RWPE2 (cell line): ENCODE measurements at regions not wholly inside any gene's neighbourhood (a gene's known extent, or its start where the extent isn't known, plus 50 kb on each side); places are given as distances from the start of the nearest gene placed in this dataset.

Experiments
- ATAC-seq: fragments of 200-7000 bp; cut with Tn5 transposase; 3 replicates; pipeline ENCODE4 v1.9.1; 2021; ENCODE audit warnings: low read depth
- DNase-seq: peaks from one replicate; pipeline ENCODE4 v3.0.0-alpha.2; 2020; ENCODE audit warnings: low spot score
- H3K27ac ChIP-seq: fragments of 450-650 bp; 2 replicates; pipeline ENCODE4 v1.5.1; 2017; ENCODE audit warnings: mild to moderate bottlenecking; ENCODE audit not compliant: poor library complexity, severe bottlenecking
- H3K27me3 ChIP-seq: fragments of 250-450 bp; sonication (Bioruptor Pico); 2 replicates; pipeline ENCODE4 v1.5.1; 2021; ENCODE audit warnings: mild to moderate bottlenecking, moderate library complexity; ENCODE audit not compliant: insufficient read depth, poor library complexity, severe bottlenecking
- H3K36me3 ChIP-seq: fragments of 250-450 bp; sonication (Bioruptor Pico); 2 replicates; pipeline ENCODE4 v1.5.1; 2020; ENCODE audit warnings: low read depth, mild to moderate bottlenecking, moderate library complexity
- H3K4me1 ChIP-seq: fragments of 250-450 bp; sonication (Bioruptor Pico); 2 replicates; pipeline ENCODE4 v1.5.1; 2021; ENCODE audit warnings: mild to moderate bottlenecking, moderate library complexity; ENCODE audit not compliant: insufficient read depth, poor library complexity, severe bottlenecking
- H3K4me3 ChIP-seq: fragments of 250-450 bp; sonication (Bioruptor Pico); 2 replicates; pipeline ENCODE4 v1.5.1; 2021; ENCODE audit warnings: mild to moderate bottlenecking, moderate library complexity; ENCODE audit not compliant: severe bottlenecking
- H3K9me3 ChIP-seq: fragments of 250-450 bp; sonication (Bioruptor Pico); 2 replicates; pipeline ENCODE4 v1.5.1; 2021; ENCODE audit warnings: mild to moderate bottlenecking, moderate library complexity; ENCODE audit not compliant: severe bottlenecking
- TF ChIP-seq, protein P1 (sequence below): fragments of 450-650 bp; IDR thresholded peaks from one replicate; pipeline ENCODE4 v1.5.1; 2017; ENCODE audit warnings: mild to moderate bottlenecking, moderate library complexity; ENCODE audit not compliant: poor library complexity, severe bottlenecking

- DNase-seq (no peak), ATAC-seq (no peak)
- H3K27ac ChIP-seq, result no peak overlapping the region
- H3K9me3 ChIP-seq, result no peaks in the 10 kb centered on the region
- TF ChIP-seq, protein P1, sequence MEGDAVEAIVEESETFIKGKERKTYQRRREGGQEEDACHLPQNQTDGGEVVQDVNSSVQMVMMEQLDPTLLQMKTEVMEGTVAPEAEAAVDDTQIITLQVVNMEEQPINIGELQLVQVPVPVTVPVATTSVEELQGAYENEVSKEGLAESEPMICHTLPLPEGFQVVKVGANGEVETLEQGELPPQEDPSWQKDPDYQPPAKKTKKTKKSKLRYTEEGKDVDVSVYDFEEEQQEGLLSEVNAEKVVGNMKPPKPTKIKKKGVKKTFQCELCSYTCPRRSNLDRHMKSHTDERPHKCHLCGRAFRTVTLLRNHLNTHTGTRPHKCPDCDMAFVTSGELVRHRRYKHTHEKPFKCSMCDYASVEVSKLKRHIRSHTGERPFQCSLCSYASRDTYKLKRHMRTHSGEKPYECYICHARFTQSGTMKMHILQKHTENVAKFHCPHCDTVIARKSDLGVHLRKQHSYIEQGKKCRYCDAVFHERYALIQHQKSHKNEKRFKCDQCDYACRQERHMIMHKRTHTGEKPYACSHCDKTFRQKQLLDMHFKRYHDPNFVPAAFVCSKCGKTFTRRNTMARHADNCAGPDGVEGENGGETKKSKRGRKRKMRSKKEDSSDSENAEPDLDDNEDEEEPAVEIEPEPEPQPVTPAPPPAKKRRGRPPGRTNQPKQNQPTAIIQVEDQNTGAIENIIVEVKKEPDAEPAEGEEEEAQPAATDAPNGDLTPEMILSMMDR, result no peak
- H3K4me1 ChIP-seq, result no peaks in the 10 kb centered on the region
- no peaks in the 10 kb centered on the region for H3K27me3 ChIP-seq
- no peak overlapping the region for H3K4me3 ChIP-seq
- no peaks in the 10 kb centered on the region for H3K36me3 ChIP-seq
These were observed 69.5 kb downstream of the RTL9 start for GRCh38 chrX:110428144-110428543.

DNA sequence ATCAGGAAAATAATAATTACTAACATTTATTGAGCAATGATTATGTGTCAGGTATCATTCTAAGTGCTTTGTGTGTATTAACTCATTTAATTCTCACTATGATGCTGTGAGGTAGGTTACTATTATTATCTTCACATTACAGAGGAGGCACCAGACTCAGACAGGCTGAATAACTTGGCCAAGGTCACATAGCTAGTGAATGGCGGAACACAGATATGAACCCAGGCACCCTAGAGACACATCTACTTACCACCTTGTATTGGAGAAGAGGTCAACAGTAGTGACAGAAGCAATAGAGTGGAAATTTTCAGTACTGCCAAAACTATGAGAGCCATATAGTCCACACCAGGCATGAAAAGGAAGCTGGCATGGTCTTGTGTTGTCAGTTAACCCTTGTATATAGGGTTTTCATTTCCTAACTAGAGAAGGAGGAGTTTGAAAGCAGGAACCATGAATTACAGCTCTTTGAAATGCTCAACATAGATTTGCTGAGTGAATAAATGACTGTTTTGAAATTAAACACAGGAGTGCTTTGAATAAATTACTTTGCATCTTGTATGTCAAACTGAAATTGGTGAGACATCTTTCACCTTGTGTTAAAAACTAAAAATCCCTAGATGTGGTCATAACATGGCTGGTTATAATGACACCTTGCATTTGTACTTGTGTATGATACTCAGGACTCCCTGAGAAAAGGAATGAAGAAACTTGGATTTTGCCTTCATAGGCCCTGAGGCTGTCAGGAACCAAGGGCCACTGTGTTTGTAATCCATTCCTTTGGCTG is 71.8 kb downstream of the RTL9 start:
- H3K36me3 ChIP-seq, result no peaks in the 10 kb centered on the region
- ATAC-seq (no peak), DNase-seq (no peak)
- H3K27ac ChIP-seq, result no peak overlapping the region
- no peak overlapping the region for H3K4me3 ChIP-seq
- no peaks in the 10 kb centered on the region for H3K27me3 ChIP-seq
- no peaks in the 10 kb centered on the region for H3K9me3 ChIP-seq
- no peaks in the 10 kb centered on the region for H3K4me1 ChIP-seq
- TF ChIP-seq, protein P1, result no peak

DNA sequence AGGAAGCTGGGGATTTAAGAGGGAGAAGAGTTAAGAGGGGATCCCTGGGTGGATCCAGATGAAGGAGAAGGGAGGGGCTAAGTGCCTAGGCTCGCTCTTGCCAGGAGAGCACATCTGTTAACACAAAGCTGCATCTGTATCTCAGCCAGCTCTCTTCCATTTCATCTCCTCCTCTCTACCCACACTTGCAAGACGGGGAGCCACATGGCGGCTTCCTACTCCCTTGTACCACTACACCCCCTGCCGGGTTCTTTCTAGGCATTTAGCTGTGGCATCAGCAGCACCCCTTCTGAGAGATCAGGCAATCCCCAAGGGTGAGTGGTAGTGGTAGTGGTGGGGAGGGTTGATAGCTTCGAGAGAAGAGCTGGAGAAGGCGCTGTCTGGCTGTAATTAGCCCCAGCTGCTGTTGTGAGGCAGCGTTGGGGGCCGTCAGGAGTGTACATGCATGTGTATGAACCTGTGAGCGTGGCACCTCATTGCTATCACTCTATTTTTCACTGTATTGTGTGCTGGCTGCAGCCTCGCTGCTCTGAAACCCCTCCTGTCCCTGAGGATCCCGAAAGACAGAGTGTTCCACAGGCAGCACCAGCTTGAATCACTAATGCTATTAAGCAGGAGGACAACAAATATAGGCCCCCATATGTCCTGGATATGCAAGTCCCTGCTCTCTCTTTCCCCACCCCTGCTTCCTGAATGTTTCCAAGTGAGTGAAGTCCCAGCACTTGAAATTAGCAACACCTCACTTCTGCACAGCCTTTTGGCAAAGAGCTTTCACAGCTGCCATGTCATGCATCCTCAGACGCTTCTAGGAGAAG is 73.7 kb downstream of the RTL9 start:
- Histone ChIP-seq H3K27ac (no peak overlapping the region), H3K36me3 (no peaks in the 10 kb centered on the region), H3K4me1 (no peaks in the 10 kb centered on the region), H3K4me3 (no peak overlapping the region), H3K9me3 (no peaks in the 10 kb centered on the region), H3K27me3 (no peaks in the 10 kb centered on the region)
- TF ChIP-seq, protein P1, result no peak
- ATAC-seq (no peak), DNase-seq (no peak)

DNA sequence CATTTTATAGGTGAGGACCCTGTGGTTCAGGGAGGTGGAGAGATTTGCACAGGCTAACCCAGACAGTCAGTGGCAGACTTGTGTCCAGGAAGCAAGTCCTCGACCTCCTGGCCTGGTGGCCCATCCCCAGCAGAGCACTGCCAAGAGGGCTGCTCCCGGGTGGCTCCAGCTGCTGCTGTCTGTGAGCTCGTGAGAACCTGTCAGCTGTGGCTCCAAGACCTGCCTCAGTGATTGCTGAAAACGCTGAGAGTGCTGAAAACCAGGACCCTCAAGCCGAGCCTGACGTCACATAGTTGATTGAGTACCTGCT is 74.2 kb downstream of the RTL9 start:
- no peak for DNase-seq
- no peak for ATAC-seq
- TF ChIP-seq, protein P1, result no peak
- Histone ChIP-seq H3K4me1 (no peaks in the 10 kb centered on the region), H3K9me3 (no peaks in the 10 kb centered on the region), H3K36me3 (no peaks in the 10 kb centered on the region), H3K4me3 (no peak overlapping the region), H3K27me3 (no peaks in the 10 kb centered on the region), H3K27ac (no peak overlapping the region)

GRCh38 chrX:110435196-110435595 is 76.5 kb downstream of the RTL9 start:
- Histone ChIP-seq H3K27me3 (no peaks in the 10 kb centered on the region), H3K36me3 (no peaks in the 10 kb centered on the region), H3K4me3 (no peak overlapping the region), H3K4me1 (no peaks in the 10 kb centered on the region), H3K9me3 (no peaks in the 10 kb centered on the region), H3K27ac (no peak overlapping the region)
- no peak for DNase-seq
- TF ChIP-seq, protein P1, result no peak
- ATAC-seq, result no peak
